Nephron progenitor cell (in vitro differentiated cells): ENCODE measurements at regions not wholly inside any gene's neighbourhood (a gene's known extent, or its start where the extent isn't known, plus 50 kb on each side); places are given as distances from the start of the nearest gene placed in this dataset.

Experiments used
- DNase-seq: peaks from one replicate; pipeline ENCODE4 v3.0.0; 2021
- H3K27ac Mint-ChIP-seq: 2 replicates; pipeline ENCODE4 v1.8.0; 2021; ENCODE audit warnings: mild to moderate bottlenecking, moderate library complexity, mixed read lengths
- H3K27me3 Mint-ChIP-seq: 2 replicates; pipeline ENCODE4 v1.8.0; 2021; ENCODE audit warnings: mild to moderate bottlenecking, low read depth, mixed read lengths; ENCODE audit not compliant: poor library complexity
- H3K36me3 Mint-ChIP-seq: 2 replicates; pipeline ENCODE4 v1.8.0; 2021; ENCODE audit warnings: low read depth, mixed read lengths
- H3K4me1 Mint-ChIP-seq: 2 replicates; pipeline ENCODE4 v1.8.0; 2021; ENCODE audit warnings: mixed read lengths
- H3K4me3 Mint-ChIP-seq: 2 replicates; pipeline ENCODE4 v1.8.0; 2021; ENCODE audit warnings: mild to moderate bottlenecking, moderate library complexity, mixed read lengths
- H3K9me3 Mint-ChIP-seq: 2 replicates; pipeline ENCODE4 v1.8.0; 2021; ENCODE audit warnings: mild to moderate bottlenecking, moderate library complexity, mixed read lengths
- TF ChIP-seq, protein P1 (sequence below): fragments of 200-600 bp; sonication (generic); IDR thresholded peaks from 2 replicates; pipeline ENCODE4 v1.5.0; 2021; ENCODE audit warnings: antibody characterized with exemption

DNA sequence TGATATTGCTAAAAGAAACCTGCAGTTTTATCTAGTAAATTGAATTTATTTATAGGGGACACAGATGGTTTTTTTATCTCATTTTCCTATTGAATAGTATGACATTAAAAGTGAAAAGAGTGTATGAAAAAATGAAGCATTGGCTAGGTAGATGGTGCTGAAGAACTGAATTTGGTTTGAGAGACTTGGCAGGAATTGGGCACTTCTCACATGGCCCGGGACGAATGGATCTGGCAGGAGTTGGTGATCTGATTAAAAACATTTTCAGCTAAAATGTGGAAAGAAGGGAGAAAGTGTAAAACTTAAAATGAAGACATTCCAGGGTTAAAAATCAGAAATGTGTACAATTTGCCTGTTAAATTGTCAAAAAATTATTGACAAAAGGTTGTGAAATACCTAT, 1088.5 kb upstream of the PABPC4L start:
- Mint-ChIP-seq H3K27me3 (no peaks in the 10 kb centered on the region), H3K27ac (no peak overlapping the region), H3K36me3 (no peaks in the 10 kb centered on the region), H3K4me1 (no peaks in the 10 kb centered on the region), H3K4me3 (no peak overlapping the region), H3K9me3 (no peaks in the 10 kb centered on the region)
- TF ChIP-seq, protein P1, sequence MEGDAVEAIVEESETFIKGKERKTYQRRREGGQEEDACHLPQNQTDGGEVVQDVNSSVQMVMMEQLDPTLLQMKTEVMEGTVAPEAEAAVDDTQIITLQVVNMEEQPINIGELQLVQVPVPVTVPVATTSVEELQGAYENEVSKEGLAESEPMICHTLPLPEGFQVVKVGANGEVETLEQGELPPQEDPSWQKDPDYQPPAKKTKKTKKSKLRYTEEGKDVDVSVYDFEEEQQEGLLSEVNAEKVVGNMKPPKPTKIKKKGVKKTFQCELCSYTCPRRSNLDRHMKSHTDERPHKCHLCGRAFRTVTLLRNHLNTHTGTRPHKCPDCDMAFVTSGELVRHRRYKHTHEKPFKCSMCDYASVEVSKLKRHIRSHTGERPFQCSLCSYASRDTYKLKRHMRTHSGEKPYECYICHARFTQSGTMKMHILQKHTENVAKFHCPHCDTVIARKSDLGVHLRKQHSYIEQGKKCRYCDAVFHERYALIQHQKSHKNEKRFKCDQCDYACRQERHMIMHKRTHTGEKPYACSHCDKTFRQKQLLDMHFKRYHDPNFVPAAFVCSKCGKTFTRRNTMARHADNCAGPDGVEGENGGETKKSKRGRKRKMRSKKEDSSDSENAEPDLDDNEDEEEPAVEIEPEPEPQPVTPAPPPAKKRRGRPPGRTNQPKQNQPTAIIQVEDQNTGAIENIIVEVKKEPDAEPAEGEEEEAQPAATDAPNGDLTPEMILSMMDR, result no peak
- DNase-seq, result no peak

DNA sequence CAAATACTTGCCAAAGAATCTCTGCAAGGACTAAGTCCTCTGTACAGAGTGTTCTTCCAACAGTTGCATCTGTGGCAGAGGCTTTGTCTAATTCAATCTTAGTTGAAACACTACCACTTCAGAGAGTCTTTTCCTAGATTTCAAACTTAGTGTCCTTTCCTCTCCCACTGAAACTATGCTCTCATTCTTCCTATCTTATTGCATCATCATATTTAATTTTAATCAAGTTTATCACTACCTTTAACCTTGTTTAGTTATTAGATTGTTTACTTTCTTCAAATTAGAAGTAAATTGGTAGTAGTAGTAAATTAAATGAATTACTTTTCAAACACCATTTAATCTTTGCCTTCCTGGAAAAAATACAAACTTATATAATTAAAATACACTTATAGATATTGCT, 1082.3 kb upstream of the PABPC4L start:
- Mint-ChIP-seq H3K36me3 (no peaks in the 10 kb centered on the region), H3K4me1 (no peaks in the 10 kb centered on the region), H3K27me3 (no peaks in the 10 kb centered on the region), H3K4me3 (no peak overlapping the region), H3K27ac (no peak overlapping the region), H3K9me3 (no peaks in the 10 kb centered on the region)
- TF ChIP-seq, protein P1, result no peak
- DNase-seq, result no peak

DNA sequence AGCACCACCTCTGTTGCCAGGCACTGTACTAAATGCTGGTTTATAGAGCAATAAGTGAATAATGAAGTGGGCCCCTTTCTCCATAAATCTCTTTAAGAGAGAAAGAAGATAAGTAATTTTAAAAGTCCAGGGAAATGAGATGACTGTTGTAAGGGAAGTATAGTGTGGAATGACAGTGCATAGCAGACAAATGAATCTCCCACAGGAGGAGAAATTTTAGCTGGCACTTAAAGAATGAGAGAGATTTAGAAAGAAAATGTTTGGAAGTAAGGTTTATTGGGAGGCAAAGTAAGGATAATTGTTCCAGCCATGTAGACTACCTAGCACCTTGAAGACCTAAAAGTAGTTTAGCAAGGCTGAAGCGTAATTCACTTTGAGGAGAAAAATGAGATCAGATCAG, 1081.1 kb upstream of the PABPC4L start:
- H3K9me3 Mint-ChIP-seq, result no peaks in the 10 kb centered on the region
- no peaks in the 10 kb centered on the region for H3K27me3 Mint-ChIP-seq
- H3K4me3 Mint-ChIP-seq, result no peak overlapping the region
- DNase-seq, result no peak
- H3K4me1 Mint-ChIP-seq, result peaks cover 3% of the 10 kb centered on the region
- TF ChIP-seq, protein P1, result no peak
- no peaks in the 10 kb centered on the region for H3K36me3 Mint-ChIP-seq
- no peak overlapping the region for H3K27ac Mint-ChIP-seq

DNA sequence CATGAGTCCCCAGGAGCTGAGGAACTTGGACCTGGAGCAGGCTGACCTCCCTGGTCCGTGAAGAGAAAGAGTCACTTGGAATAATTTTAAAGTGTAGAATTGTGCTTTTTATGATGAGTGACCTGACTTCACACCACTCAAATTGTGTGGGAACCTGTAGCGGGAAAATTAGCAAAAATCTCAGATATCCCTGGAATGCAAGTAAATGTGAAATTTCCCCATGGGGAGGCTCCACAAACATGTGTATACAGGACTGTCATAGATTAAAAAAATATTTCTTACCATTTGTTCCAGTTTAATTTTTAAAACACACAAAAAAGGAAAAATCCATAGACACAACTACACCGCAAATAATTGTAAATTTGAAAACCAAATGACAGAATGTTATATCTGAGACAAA, 1079.6 kb upstream of the PABPC4L start:
- H3K36me3 Mint-ChIP-seq, result no peaks in the 10 kb centered on the region
- no peak overlapping the region for H3K27ac Mint-ChIP-seq
- H3K9me3 Mint-ChIP-seq, result no peaks in the 10 kb centered on the region
- H3K27me3 Mint-ChIP-seq, result no peaks in the 10 kb centered on the region
- TF ChIP-seq, protein P1, result no peak
- peaks cover 12% of the 10 kb centered on the region for H3K4me1 Mint-ChIP-seq
- DNase-seq, result no peak
- no peak overlapping the region for H3K4me3 Mint-ChIP-seq

DNA sequence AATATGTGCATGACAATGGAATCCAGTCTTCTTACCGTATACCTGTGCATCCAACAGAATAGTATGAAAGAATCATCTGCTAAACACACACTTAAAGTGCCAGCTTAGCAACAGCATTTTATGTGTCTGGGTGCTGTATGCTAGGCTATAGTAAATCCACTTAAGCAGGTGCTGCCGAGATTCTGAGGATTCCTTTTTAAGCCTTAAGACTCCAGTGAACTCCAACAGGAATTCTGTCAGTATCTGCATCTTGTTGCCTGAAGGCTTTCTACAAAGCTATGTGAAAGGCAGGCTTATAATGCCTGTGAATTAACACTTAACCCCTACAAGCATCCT, 1076.4 kb upstream of the PABPC4L start:
- no peak for DNase-seq
- Mint-ChIP-seq H3K9me3 (no peaks in the 10 kb centered on the region), H3K27me3 (no peaks in the 10 kb centered on the region), H3K36me3 (no peaks in the 10 kb centered on the region), H3K4me3 (no peak overlapping the region), H3K27ac (no peak overlapping the region), H3K4me1 (peaks cover 16% of the 10 kb centered on the region)
- TF ChIP-seq, protein P1, result no peak

DNA sequence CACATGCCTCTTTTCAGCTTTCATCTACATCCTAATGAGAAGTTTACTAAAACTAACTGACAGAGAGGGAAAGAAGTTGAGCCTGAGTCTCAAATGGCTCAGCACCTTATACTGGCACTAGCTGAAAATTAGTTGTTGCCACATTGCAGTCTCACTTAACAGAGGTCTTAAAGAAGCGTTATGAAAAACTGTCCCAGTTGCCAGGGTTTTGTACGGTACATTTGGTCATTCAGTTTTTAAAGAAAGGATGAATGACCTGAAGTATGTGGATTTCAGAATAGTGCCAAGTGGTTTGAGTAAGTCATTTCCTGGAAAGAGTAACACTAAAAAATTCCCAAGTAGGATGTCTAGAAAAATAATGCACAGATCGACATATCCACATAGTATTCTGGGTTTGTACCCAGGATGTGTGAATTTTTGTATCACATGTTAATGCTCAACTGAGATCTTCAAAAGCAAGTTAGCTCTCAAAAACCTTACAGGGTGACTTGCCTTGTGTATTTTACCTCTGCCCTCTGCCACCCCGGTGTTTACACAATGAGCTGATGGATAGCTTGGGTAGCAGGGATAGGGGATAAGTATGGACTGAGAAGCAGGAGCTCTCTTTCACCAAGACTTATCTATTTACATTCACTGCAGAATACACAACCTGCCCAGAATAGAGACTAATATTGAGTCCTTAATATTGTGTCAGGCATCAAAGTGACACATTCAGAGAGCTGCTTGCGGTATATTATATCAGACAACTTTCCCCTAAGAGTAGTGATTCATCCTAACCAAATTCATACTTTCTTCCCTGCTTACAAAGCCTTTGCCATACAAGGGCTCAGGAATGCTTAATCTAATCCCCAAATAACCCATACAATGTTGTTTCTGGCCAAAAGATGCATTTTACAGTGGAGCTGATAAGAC, 1075.7 kb upstream of the PABPC4L start:
- Mint-ChIP-seq H3K4me1 (peaks cover 16% of the 10 kb centered on the region), H3K9me3 (no peaks in the 10 kb centered on the region), H3K4me3 (no peak overlapping the region), H3K27ac (no peak overlapping the region), H3K36me3 (no peaks in the 10 kb centered on the region), H3K27me3 (no peaks in the 10 kb centered on the region)
- no peak for DNase-seq
- TF ChIP-seq, protein P1, result no peak
